B cell (primary cell): ENCODE measurements at regions not wholly inside any gene's neighbourhood (a gene's known extent, or its start where the extent isn't known, plus 50 kb on each side); places are given as distances from the start of the nearest gene placed in this dataset.

Experiments
- ATAC-seq: fragments of 200-7000 bp; cut with Tn5 transposase; one replicate; pipeline ENCODE4 v1.10.0; 2021; ENCODE audit warnings: low read depth, mild to moderate bottlenecking, moderate number of reproducible peaks, moderate library complexity
- CTCF ChIA-PET: fragments of 350-600 bp; sonication (Branson Sonifier 250); formaldehyde crosslinking; loops from one replicate; lab custom pipeline; 2021; ENCODE audit warnings: antibody characterized with exemption, inconsistent platforms; lab: Charles Lee
- POLR2A ChIA-PET: fragments of 350-600 bp; sonication (Branson Sonifier 250); formaldehyde crosslinking; loops from one replicate; lab custom pipeline; 2021; ENCODE audit warnings: antibody characterized with exemption; lab: Charles Lee
- DNase-seq: peaks from one replicate; pipeline ENCODE4 v3.0.0; 2013
- H2AFZ ChIP-seq: 2 replicates; pipeline ENCODE4 v1.6.1; 2012; ENCODE audit warnings: mild to moderate bottlenecking, low read depth, low read length; ENCODE audit not compliant: insufficient read depth, poor library complexity, severe bottlenecking
- H3K27ac ChIP-seq, 2 donors: 1 replicate in 1 of 2; 2 replicates in 1 of 2; pipeline ENCODE4 v1.5.1; 2012 to 2013; ENCODE audit warnings: low read length in 2 of 2, mild to moderate bottlenecking in 2 of 2, moderate library complexity in 1 of 2
- H3K27me3 ChIP-seq, 4 experiments: fragments of 200-600 bp in 1 of 4; sonication (generic) in 1 of 4; replicated peaks in 1 of 4; 1 replicate in 2 of 4; 2 replicates in 2 of 4; pipeline versions ENCODE4 v1.6.1 to v1.7.0; 2013 to 2016; ENCODE audit warnings: low read length in 3 of 4, mild to moderate bottlenecking in 2 of 4, mixed read lengths in 1 of 4, moderate library complexity in 1 of 4; ENCODE audit not compliant: insufficient read depth in 4 of 4, control insufficient read depth in 3 of 4; ENCODE audit errors: control extremely low read depth in 1 of 4
- H3K36me3 ChIP-seq, 2 experiments: replicated peaks in 1 of 2; 1 replicate in 1 of 2; 2 replicates in 1 of 2; pipeline versions ENCODE4 v1.6.1 to v1.7.1; 2013; ENCODE audit warnings: low read length in 1 of 2; ENCODE audit not compliant: insufficient read depth in 2 of 2, control insufficient read depth in 1 of 2; ENCODE audit errors: control extremely low read depth in 1 of 2, extremely low read depth in 1 of 2
- H3K4me1 ChIP-seq, 2 donors: fragments of 200-600 bp in 1 of 2; sonication (generic) in 1 of 2; 1 replicate in 1 of 2; 2 replicates in 1 of 2; pipeline versions ENCODE4 v1.5.1 to v1.6.1; 2013 to 2017; ENCODE audit warnings: low read length in 2 of 2; ENCODE audit not compliant: control insufficient read depth in 2 of 2, insufficient read depth in 2 of 2
- H3K4me2 ChIP-seq: replicated peaks from 2 replicates; pipeline ENCODE3; 2012; ENCODE audit warnings: mild to moderate bottlenecking, low read depth, low read length; ENCODE audit not compliant: poor library complexity, severe bottlenecking
- H3K4me3 ChIP-seq, 5 experiments: fragments of 200-600 bp in 1 of 5; sonication (generic) in 1 of 5; 1 replicate in 3 of 5; 2 replicates in 2 of 5; pipeline versions ENCODE4 v1.5.1 to v1.7.0; 2011 to 2016; ENCODE audit warnings: low read length in 4 of 5, mild to moderate bottlenecking in 4 of 5, low read depth in 2 of 5, control low read depth in 1 of 5, moderate library complexity in 1 of 5; ENCODE audit not compliant: insufficient read depth in 1 of 5; ENCODE audit errors: control extremely low read depth in 1 of 5, extremely low read depth in 1 of 5
- H3K79me2 ChIP-seq: fragments of 200-600 bp; sonication (generic); one replicate; pipeline ENCODE4 v1.6.0; 2016; ENCODE audit warnings: low read length; ENCODE audit not compliant: control insufficient read depth, insufficient read depth
- H3K9ac ChIP-seq: fragments of 200-600 bp; sonication (generic); 2 replicates; pipeline ENCODE4 v1.6.1; 2017; ENCODE audit warnings: mild to moderate bottlenecking, low read length, moderate library complexity
- H3K9me3 ChIP-seq, 3 donors: one replicate each; pipeline versions ENCODE4 v1.6.1 to v1.7.1; 2013; ENCODE audit warnings: low read length in 2 of 3; ENCODE audit not compliant: control insufficient read depth in 2 of 3, insufficient read depth in 1 of 3; ENCODE audit errors: control extremely low read depth in 1 of 3
- H4K20me1 ChIP-seq: 2 replicates; pipeline ENCODE4 v1.6.0; 2012; ENCODE audit warnings: mild to moderate bottlenecking, low read length; ENCODE audit not compliant: insufficient read depth, control insufficient read depth, poor library complexity, severe bottlenecking
- H3K27ac Mint-ChIP-seq: one replicate; pipeline ENCODE4 v1.8.0; 2021; ENCODE audit warnings: mixed read lengths
- H3K27me3 Mint-ChIP-seq: one replicate; pipeline ENCODE4 v1.8.0; 2021; ENCODE audit warnings: mixed read lengths
- H3K4me1 Mint-ChIP-seq: one replicate; pipeline ENCODE4 v1.8.0; 2021; ENCODE audit warnings: mixed read lengths
- H3K4me3 Mint-ChIP-seq: one replicate; pipeline ENCODE4 v1.8.0; 2021; ENCODE audit warnings: mixed read lengths
- H3K9me3 Mint-ChIP-seq: one replicate; pipeline ENCODE4 v1.8.0; 2022; ENCODE audit warnings: mixed read lengths; ENCODE audit not compliant: insufficient read depth
- CTCF ChIP-seq: fragments of 200-600 bp; IDR thresholded peaks from one replicate; pipeline ENCODE4 v1.8.0; 2022; ENCODE audit warnings: antibody characterized with exemption, mild to moderate bottlenecking
- EZH2 ChIP-seq: IDR thresholded peaks from 2 replicates; pipeline ENCODE4 v1.6.1; 2012; ENCODE audit warnings: borderline replicate concordance, low read depth, mild to moderate bottlenecking, moderate library complexity, low read length; ENCODE audit not compliant: insufficient read depth, poor library complexity, severe bottlenecking
- WGBS: methylation state at CpG from one replicate; pipeline ENCODE4 v1.1.5; 2013; ENCODE audit warnings: missing lambda C conversion rate; ENCODE audit not compliant: insufficient coverage; 5-methylcytosine and 5-hydroxymethylcytosine counted together
- intact Hi-C: fragments of 100-400 bp; cut with micrococcal nuclease; formaldehyde crosslinking; loops from one replicate; pipeline ENCODE4 v1.10.0; 2022

GRCh38 chr1:164033782-164034181 is 525.2 kb upstream of the PBX1 start:
- Histone ChIP-seq H3K4me3 (no peak overlapping the region), H3K79me2 (no peaks in the 10 kb centered on the region), H3K9me3 (peaks cover 0 to 4% (median 3%) of the 10 kb centered on the region in 3 donors), H3K27me3 (no peaks in the 10 kb centered on the region), H3K36me3 (no peaks in the 10 kb centered on the region), H3K4me2 (no peak overlapping the region), H3K27ac (no peak overlapping the region), H3K4me1 (no peaks in the 10 kb centered on the region), H3K9ac (no peak overlapping the region), H2AFZ (no peak overlapping the region), H4K20me1 (no peaks in the 10 kb centered on the region)
- ChIA-PET CTCF (no interaction called here), POLR2A (no interaction called here)
- H3K9me3 Mint-ChIP-seq, result peaks cover 6% of the 10 kb centered on the region
- no peak for ATAC-seq
- no peak for DNase-seq
- H3K4me3 Mint-ChIP-seq, result no peak overlapping the region
- intact Hi-C loops, result no loop called here
- no CpG with 5 or more reads among the region's 1 CpG for whole genome bisulfite sequencing
- no peak overlapping the region for H3K27ac Mint-ChIP-seq
- no peaks in the 10 kb centered on the region for H3K27me3 Mint-ChIP-seq
- TF ChIP-seq EZH2, result no peak
- no peak for TF ChIP-seq CTCF
- no peaks in the 10 kb centered on the region for H3K4me1 Mint-ChIP-seq

GRCh38 chr1:164040754-164041153 is 518.2 kb upstream of the PBX1 start:
- DNase-seq, result no peak
- WGBS, result no CpG with 5 or more reads among the region's 1 CpG
- H3K27me3 ChIP-seq, result no peaks in the 10 kb centered on the region
- H2AFZ ChIP-seq, result no peak overlapping the region
- CTCF ChIA-PET, result no interaction called here
- no peak overlapping the region for H3K4me2 ChIP-seq
- no peaks in the 10 kb centered on the region for H3K79me2 ChIP-seq
- H3K4me1 Mint-ChIP-seq, result no peaks in the 10 kb centered on the region
- POLR2A ChIA-PET, result no interaction called here
- H3K9ac ChIP-seq, result no peak overlapping the region
- no peak overlapping the region for H3K27ac Mint-ChIP-seq
- ATAC-seq, result no peak
- no peaks in the 10 kb centered on the region for H3K36me3 ChIP-seq
- TF ChIP-seq EZH2 (no peak), CTCF (no peak)
- no peaks in the 10 kb centered on the region for H3K9me3 ChIP-seq
- H4K20me1 ChIP-seq, result no peaks in the 10 kb centered on the region
- H3K27me3 Mint-ChIP-seq, result no peaks in the 10 kb centered on the region
- no peak overlapping the region for H3K4me3 Mint-ChIP-seq
- H3K4me3 ChIP-seq, result no peak overlapping the region
- H3K9me3 Mint-ChIP-seq, result peaks cover 3% of the 10 kb centered on the region
- H3K27ac ChIP-seq, result no peak overlapping the region
- intact Hi-C loops, result no loop called here
- no peaks in the 10 kb centered on the region for H3K4me1 ChIP-seq
